SHP77 (cell line): ENCODE measurements at regions not wholly inside any gene's neighbourhood (a gene's known extent, or its start where the extent isn't known, plus 50 kb on each side); places are given as distances from the start of the nearest gene placed in this dataset.

Source experiments
- DNase-seq, 2 experiments: peaks; one replicate each; lab custom pipeline; 2025; lab: John Stamatoyannopoulos, UW

DNA sequence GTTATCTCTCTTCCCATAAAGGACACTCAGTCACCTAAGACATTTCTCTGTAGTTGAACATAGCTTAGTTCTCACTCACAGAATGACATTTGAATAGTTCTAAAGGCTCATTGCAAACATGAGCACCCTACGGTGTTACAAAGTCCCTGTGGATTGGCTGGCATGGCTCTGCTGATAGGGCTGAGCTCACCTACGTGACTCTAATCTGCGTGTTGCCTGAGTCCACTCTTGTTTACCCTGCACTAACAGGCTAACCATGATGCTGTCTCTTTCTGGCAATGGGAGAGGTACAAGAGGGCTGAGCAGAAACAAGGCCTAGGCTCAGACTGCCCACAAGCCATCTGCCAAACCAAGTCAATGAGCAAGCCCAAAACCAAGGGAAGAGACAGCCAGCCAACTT is 103.6 kb downstream of the PALM2AKAP2 start:
- DNase-seq = no peak

DNA sequence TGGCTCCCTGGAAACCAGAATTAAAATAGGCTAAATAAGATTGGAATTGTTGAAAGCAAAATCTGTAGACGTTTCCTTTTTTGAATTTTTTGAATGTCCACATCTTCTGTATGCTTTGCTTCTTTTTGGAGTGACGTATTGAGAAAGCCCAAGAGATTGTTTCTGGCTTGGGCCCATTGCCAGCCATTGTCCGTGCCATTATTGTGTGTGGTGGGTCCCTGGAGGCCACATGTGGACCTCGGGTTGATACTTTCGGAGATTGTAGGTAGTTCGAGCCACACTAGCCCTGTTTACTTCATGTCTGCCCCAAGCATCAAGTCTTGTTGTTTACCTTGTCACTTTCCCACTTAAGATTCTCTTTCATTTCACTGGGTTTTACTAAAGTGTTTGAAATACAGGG is 106.0 kb downstream of the PALM2AKAP2 start:
- no peak for DNase-seq

GRCh38 chr9:109886617-109887016 is 106.6 kb downstream of the PALM2AKAP2 start:
- DNase-seq = no peak

DNA sequence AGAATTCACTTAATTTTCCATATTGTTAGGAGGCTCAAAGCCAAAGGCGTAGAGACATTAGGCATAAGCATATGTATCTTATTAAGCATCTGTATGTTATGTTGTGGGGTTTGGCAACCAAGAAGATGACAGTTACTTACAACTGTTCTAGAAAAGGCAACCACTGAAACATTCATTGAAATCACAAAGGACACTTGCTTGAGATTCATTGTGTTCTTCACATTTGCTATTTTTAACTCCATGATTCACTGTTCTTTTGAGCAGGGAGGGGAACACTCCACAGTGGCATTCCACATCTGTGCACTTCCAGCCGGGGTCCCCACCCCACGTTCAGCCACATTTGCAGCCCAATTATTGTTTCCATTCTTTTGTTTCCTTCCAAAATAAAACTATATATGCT is 107.1 kb downstream of the PALM2AKAP2 start:
- DNase-seq = no peak

DNA sequence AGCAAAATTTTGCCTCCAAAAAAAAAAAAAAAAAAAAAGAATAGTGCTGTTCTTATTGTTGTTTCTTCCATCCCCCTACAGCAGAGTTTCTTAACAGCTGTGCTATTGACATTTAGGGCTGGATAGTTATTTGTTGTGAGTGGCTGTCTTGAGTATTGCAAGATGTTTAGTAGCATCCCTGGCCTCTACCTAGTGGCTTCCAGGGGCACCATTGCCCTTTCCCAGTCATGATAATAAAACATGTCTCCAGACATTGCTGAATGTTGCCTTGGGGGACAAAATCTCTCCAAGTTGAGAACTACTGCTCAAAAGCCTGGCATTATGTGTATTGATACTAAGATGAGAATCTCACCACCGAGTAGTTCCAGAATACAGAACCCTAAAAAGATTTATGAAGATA is 108.7 kb downstream of the PALM2AKAP2 start:
- DNase-seq = no peak

GRCh38 chr9:109889456-109889855 is 109.5 kb downstream of the PALM2AKAP2 start:
- no peak for DNase-seq

DNA sequence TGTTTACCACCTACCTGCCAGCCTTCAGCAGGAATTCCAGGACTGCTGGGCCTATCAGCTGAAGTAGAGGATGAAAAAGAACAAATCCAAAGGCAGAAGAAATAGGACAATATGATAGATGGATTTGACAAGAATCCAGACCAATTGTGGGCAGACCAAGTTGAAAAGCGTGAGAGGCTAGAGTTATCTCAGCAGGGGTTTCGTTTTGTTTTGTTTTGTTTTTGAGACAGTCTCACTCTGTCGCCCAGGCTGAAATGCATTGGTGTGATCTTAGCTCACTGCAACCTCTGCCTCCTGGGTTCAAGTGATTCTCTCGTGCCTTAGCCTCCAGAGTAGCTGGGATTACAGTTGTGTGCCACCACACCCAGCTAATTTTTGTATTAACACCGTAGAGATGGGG is 113.2 kb downstream of the PALM2AKAP2 start:
- DNase-seq = no peak

GRCh38 chr9:109894473-109894872 is 114.5 kb downstream of the PALM2AKAP2 start:
- no peak for DNase-seq

GRCh38 chr9:109894921-109895758 is 115.1 kb downstream of the PALM2AKAP2 start:
- no peak for DNase-seq

DNA sequence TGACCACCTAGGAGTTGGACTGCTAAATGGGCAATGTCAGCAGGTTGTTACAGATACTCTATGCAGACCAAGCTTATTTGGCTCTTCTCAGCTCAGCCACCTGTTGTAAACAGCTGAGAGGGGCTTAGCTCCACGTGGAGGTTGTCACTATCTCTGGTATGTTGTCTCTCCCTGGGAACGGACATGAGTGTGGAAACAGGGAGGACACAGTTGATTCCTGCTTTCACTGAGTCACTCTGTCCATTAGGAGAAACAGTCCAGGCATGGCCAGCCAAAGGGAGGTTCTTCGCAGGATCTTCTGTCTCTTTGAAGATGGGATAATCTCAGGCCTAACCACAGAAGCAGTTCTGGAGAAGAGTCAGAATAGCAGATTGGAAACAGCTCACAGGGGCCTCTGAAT is 121.2 kb downstream of the PALM2AKAP2 start:
- DNase-seq = no peak

GRCh38 chr9:109903515-109904138 is 123.6 kb downstream of the PALM2AKAP2 start:
- peak; percentile 61 to 76 for DNase-seq

DNA sequence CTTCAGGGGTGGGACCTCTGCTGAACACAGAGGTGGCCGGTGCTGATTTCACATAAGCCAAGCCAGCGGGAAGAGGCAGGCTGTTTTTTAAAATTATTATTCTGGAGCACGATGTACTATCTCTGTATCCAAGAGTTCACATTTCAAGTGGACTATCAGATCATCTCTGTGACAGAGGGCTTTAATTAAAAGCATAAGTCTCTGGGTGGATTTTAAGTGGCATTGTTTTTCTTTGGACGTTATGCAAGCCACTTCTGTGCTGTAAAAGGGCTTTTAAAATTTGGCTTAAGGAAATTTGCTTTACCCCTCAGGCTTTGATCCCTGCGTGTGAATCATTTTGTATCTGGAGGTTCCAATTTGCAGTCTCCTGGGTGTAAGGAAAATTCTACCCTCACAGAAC is 124.7 kb downstream of the PALM2AKAP2 start:
- no peak for DNase-seq

DNA sequence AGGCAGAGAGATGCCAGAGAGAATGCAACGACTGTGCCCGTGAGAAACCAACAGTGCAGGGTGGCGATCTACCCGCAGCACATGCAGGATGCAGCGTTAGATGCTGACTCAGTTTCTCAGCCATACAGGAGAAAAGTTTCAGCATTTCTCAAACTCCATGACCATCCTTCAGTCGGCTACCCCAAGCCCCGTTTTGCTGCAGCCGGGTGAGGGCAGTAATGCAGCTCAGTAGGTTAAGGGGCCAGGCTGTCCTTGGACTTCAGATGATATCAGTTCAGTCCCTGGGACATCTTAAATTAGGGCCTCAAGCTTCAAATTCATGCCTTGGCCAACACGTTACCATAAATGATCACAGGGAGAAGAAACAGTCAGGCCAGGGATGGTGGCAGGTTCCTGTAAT is 125.5 kb downstream of the PALM2AKAP2 start:
- no peak for DNase-seq

DNA sequence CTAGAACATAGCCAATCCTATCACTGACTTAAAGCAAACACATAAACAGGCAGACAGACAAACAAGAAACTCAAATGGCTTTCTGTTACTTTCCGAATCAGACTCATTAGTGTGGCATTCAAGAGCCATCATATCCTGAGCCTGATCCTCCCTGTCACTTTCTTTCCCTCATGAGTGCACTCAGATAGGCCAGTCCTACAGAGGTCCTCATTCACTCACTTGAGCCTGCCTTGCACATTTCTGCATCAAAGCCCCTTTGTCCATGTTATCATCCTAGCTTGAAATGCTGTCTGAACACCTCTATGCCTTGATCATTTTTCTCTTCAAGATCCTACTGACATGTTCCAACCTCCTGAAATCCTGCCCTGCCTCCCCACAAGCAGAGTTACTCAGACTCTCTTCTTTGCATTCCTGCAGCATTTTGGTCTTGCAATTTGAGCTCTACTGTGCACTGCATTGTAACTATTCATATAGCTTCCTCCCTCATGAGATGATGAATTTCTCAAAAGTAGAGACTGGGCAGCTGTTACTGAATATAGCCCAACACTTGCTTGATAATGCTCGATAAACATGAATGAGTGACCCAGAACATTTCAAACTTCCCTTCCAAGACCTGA is 126.9 kb downstream of the PALM2AKAP2 start:
- DNase-seq = no peak

GRCh38 chr9:109907400-109907799 is 127.4 kb downstream of the PALM2AKAP2 start:
- no peak for DNase-seq

- no peak for DNase-seq
Measured at GRCh38 chr9:109907810-109908458, 127.9 kb downstream of the PALM2AKAP2 start.

DNA sequence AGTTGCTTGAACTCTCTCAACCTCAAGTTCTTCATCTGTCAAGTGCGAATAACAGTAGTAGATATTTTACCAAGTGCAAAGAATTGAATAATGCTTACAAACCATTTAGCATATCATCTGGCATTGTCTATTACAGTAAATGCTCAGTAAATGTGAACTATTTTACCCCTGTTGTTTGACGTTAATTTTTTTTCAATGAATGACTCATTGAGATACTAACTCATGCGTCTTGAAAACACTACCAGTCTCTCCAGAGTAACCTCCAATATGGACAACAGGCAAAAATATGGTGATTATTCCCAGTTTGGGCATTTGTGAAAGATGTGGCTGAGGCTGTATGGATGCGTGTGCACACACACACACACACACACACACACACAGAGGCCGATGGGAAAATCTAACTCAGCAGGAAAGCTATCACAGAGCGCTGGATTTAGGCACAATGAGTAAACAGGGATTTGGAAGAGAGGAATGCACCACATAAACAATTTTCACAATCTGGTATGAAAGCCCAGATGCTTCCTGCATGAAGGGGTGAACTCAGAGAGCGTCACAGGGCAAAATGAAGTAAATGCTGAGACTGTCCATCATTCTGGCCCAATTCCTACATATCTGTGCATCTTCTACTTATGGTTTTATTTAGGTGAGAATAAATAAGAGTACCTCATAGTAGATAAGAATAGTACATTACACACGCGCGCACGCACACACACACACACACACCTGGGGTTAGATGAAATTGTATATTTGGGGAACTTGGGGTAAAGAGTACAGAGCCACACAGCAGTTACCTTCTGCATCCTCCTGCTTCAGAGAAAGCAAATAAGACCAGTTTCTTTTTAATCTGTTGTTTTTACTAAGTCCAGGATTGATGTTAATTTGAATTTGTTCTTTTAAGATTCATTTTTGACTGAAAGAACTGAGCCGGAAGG is 128.7 kb downstream of the PALM2AKAP2 start:
- no peak for DNase-seq

DNA sequence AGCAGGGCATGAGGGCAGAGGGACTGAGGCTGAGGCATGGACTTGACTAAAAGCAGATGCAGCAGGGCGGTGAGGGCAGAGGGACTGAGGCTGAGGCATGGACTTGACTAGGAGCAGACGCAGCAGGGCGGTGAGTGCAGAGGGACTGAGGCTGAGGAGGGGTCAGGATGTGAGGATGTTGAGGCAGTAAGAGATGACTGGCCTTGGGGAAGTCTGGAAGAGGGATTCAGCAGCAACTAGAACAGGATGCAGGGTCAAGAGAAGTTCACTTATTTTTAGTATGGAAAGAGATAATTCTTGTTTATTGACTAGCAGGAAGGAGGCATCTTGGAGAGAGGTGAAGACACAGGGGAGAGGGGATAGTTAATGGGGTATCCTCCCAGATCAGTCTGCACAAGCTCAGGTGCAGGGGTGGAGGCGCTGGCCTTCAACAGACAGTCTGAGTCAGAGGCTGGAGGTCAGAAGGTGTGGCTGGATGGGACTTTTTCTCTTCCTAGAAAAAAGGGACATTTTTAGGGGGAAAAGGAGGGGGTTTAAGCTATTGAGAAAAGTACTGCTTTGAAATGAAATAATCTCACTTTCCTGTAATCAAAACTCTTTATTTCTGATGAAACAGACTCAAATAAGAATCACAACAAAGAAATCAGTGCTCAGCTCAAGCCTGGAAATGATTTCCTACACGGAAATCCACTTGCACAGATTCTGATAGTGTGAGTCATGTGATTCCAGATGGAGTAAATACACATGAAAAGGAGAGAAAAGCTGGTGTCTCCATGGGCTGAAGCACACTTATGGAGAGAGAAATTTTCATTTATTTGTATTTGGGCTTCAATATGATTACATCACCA is 130.9 kb downstream of the PALM2AKAP2 start:
- no peak for DNase-seq

DNA sequence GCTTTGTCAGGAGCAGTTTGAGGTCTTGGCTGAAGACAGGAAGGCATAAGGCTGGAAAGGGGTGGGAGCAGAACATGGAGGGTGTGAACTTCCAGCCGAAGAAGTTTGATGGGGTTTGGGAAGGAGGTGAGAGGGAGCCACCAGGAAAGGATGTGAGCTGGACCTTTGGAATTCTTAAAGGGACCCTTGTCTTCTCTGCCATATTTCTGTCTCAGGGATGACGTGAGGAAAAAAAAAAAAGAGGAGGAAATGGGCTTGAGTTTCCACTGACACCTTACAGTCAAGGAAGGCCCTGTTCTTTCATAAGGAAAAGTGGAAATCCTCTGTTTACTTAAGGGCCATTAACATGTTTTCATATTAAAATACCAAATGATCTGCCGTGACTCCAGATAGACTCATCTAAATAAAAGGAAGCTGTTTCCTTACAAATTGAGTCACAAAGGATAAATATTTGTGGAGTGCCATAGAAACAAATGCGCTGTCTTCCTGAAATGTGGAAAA is 132.1 kb downstream of the PALM2AKAP2 start:
- no peak for DNase-seq

- no peak for DNase-seq
Measured at GRCh38 chr9:109912726-109913460, 132.9 kb downstream of the PALM2AKAP2 start.
